K562 (cell line): ENCODE measurements at regions not wholly inside any gene's neighbourhood (a gene's known extent, or its start where the extent isn't known, plus 50 kb on each side); places are given as distances from the start of the nearest gene placed in this dataset.

ENCODE experiments used
- ATAC-seq: fragments of 200-7000 bp; cut with Tn5 transposase; 3 replicates; pipeline ENCODE4 v1.9.1; 2020; ENCODE audit warnings: moderate library complexity
- BruUV-seq: library from RNA; stranded (reverse); fragments of 400-500 nt; replicated peaks from 2 replicates; lab custom pipeline; 2021; lab: Mats Ljungman, UMichigan
- CTCF ChIA-PET: fragments of 300-600 bp; formaldehyde crosslinking; extraction: SDS; loops from one replicate; lab custom pipeline; 2021; ENCODE audit warnings: low intra/inter-chr PET ratio; lab: Yijun Ruan, JAX
- POLR2A ChIA-PET: fragments of 300-600, 350-650 bp; sonication (Branson Sonifier 250); formaldehyde crosslinking; extraction: SDS; loops from one replicate; lab custom pipeline; 2021; ENCODE audit warnings: antibody characterized with exemption, inconsistent platforms; lab: Yijun Ruan, JAX
- DNase-seq, 4 experiments: peaks; one replicate each; pipeline versions ENCODE4 v3.0.0 to v3.0.0-alpha.2; 2011 to 2018; ENCODE audit warnings: low spot score in 3 of 4, mixed read lengths in 3 of 4; ENCODE audit errors: extremely low read depth in 1 of 4
- FAIRE-seq: peaks from 2 replicates; lab custom pipeline; 2011; peaks lifted over from hg19 to GRCh38; lab: Jason Lieb, UNC
- H2AFZ ChIP-seq: 2 replicates; pipeline ENCODE4 v1.6.0; 2011; ENCODE audit warnings: low read depth, low read length, control low read depth, inconsistent platforms
- H3K27ac ChIP-seq: fragments of 200-600 bp; 3 replicates; pipeline ENCODE4 v1.8.0; 2011; ENCODE audit warnings: low read depth, mild to moderate bottlenecking, control low read depth, inconsistent platforms, low read length, moderate library complexity, mixed read lengths; ENCODE audit errors: extremely low read depth
- H3K27me3 ChIP-seq, 2 experiments: fragments of 300-600 bp in 1 of 2; 2 replicates in 1 of 2; 3 replicates in 1 of 2; pipeline versions ENCODE4 v1.6.0 to v1.8.0; 2011; ENCODE audit warnings: inconsistent platforms in 2 of 2, low read length in 2 of 2, mild to moderate bottlenecking in 1 of 2, mixed read lengths in 1 of 2, moderate library complexity in 1 of 2; ENCODE audit not compliant: control insufficient read depth in 2 of 2, insufficient read depth in 2 of 2
- H3K36me3 ChIP-seq: fragments of 300-600 bp; 3 replicates; pipeline ENCODE4 v1.8.0; 2011; ENCODE audit warnings: mild to moderate bottlenecking, low read length, inconsistent platforms; ENCODE audit not compliant: control insufficient read depth, insufficient read depth
- H3K4me1 ChIP-seq, 2 experiments: fragments of 200-600 bp in 1 of 2; replicated peaks in 1 of 2; 2 replicates in 1 of 2; 3 replicates in 1 of 2; pipeline versions ENCODE4 v1.5.1 to v1.8.0; 2011; ENCODE audit warnings: inconsistent platforms in 2 of 2, low read length in 2 of 2, mild to moderate bottlenecking in 1 of 2, mixed read lengths in 1 of 2, moderate library complexity in 1 of 2; ENCODE audit not compliant: control insufficient read depth in 2 of 2, insufficient read depth in 2 of 2
- H3K4me2 ChIP-seq: 2 replicates; pipeline ENCODE4 v1.6.1; 2011; ENCODE audit warnings: low read length, control low read depth, inconsistent platforms, mixed read lengths; ENCODE audit not compliant: insufficient read depth
- H3K4me3 ChIP-seq: fragments of 200-600 bp; sonication (generic), shearing (Covaris generic); 2 replicates; pipeline ENCODE4 v1.5.1; 2016; ENCODE audit warnings: control low read depth, inconsistent platforms
- H3K79me2 ChIP-seq: fragments of 200-600 bp; 3 replicates; pipeline ENCODE4 v1.8.0; 2011; ENCODE audit warnings: low read length, inconsistent platforms; ENCODE audit not compliant: control insufficient read depth, insufficient read depth
- H3K9ac ChIP-seq, 2 experiments: 2 replicates each; pipeline versions ENCODE4 v1.6.0 to v1.6.1; 2011; ENCODE audit warnings: low read depth in 2 of 2, low read length in 2 of 2, control low read depth in 1 of 2, inconsistent platforms in 1 of 2, mild to moderate bottlenecking in 1 of 2, mixed read lengths in 1 of 2; ENCODE audit not compliant: insufficient read depth in 1 of 2
- H3K9me1 ChIP-seq: one replicate; pipeline ENCODE4 v1.6.0; 2011; ENCODE audit warnings: inconsistent platforms, mild to moderate bottlenecking, low read length, moderate library complexity; ENCODE audit not compliant: control insufficient read depth, insufficient read depth
- H3K9me3 ChIP-seq: replicated peaks from 2 replicates; pipeline ENCODE4 v1.5.1; 2011; ENCODE audit warnings: low read depth, low read length, inconsistent platforms; ENCODE audit not compliant: control insufficient read depth, insufficient read depth
- H4K20me1 ChIP-seq: replicated peaks from 2 replicates; pipeline ENCODE4 v1.6.1; 2011; ENCODE audit warnings: low read length, inconsistent platforms, mixed read lengths; ENCODE audit not compliant: control insufficient read depth, insufficient read depth
- ARID3A ChIP-seq: IDR thresholded peaks from 2 replicates; pipeline ENCODE4 v1.6.1; 2012; ENCODE audit warnings: low read depth, low read length, improper control_type of control experiment, borderline replicate concordance
- CXXC5 ChIP-seq: fragments of 250-450 bp; sonication (Bioruptor Pico); IDR thresholded peaks from 2 replicates; pipeline ENCODE4 v1.8.0; 2022; ENCODE audit warnings: inconsistent platforms, mild to moderate bottlenecking, moderate library complexity
- EWSR1 ChIP-seq: fragments of 450-650 bp; IDR thresholded peaks from 2 replicates; pipeline ENCODE4 v1.6.1; 2018; ENCODE audit warnings: borderline replicate concordance, mild to moderate bottlenecking, low read depth, moderate library complexity; ENCODE audit not compliant: partially characterized antibody
- HDAC6 ChIP-seq: IDR thresholded peaks from 2 replicates; pipeline ENCODE4 v1.6.1; 2012; ENCODE audit warnings: low read depth, mild to moderate bottlenecking, control low read depth, inconsistent platforms, low read length, moderate library complexity
- MAFG ChIP-seq: fragments of 450-650 bp; conservative IDR thresholded peaks from 2 replicates; pipeline ENCODE4 v1.6.1; 2016; ENCODE audit warnings: missing genetic modification characterization, missing compliant biosample characterization
- MAFK ChIP-seq: IDR thresholded peaks from 2 replicates; pipeline ENCODE4 v1.6.1; 2011; ENCODE audit warnings: low read length, improper control_type of control experiment
- MECOM ChIP-seq: fragments of 250-450 bp; sonication (Bioruptor Pico); IDR thresholded peaks from 2 replicates; pipeline ENCODE4 v1.8.0; 2022; ENCODE audit warnings: inconsistent platforms
- MXD1 ChIP-seq: fragments of 250-450 bp; sonication (Bioruptor Pico); IDR thresholded peaks from 2 replicates; pipeline ENCODE4 v1.8.0; 2021; ENCODE audit warnings: borderline replicate concordance, mild to moderate bottlenecking, moderate library complexity; ENCODE audit not compliant: poor library complexity, severe bottlenecking
- POLR3A ChIP-seq: IDR thresholded peaks from 2 replicates; pipeline ENCODE4 v1.6.1; 2011; ENCODE audit warnings: borderline replicate concordance, mild to moderate bottlenecking, moderate library complexity; ENCODE audit not compliant: insufficient read length, insufficient read depth; ENCODE audit errors: extremely low read depth
- ZBTB1 ChIP-seq: sonication (generic); formaldehyde crosslinking; IDR thresholded peaks from 2 replicates; pipeline ENCODE4 v1.8.1; 2023; ENCODE audit warnings: missing genetic modification reagents, low read depth, mild to moderate bottlenecking, borderline replicate concordance
- ZNF316 ChIP-seq: fragments of 450-650 bp; IDR thresholded peaks from 2 replicates; pipeline ENCODE4 v1.6.1; 2016
- ZNF717 ChIP-seq: fragments of 250-450 bp; sonication (Bioruptor Pico); IDR thresholded peaks from 2 replicates; pipeline ENCODE4 v1.5.0; 2021
- WGBS: fragments of 100-300 bp; shearing (Covaris generic); methylation state at CpG from one replicate; pipeline ENCODE4 v1.1.6; 2016; ENCODE audit warnings: low coverage, mixed read lengths; ENCODE audit not compliant: insufficient coverage; ENCODE audit errors: missing lambda C conversion rate; 5-methylcytosine and 5-hydroxymethylcytosine counted together
- in situ Hi-C: fragments of 300-500 bp; cut with MboI; formaldehyde crosslinking; loops from 4 replicates; pipeline ENCODE4 v1.15.0; 2018; ENCODE audit warnings: inconsistent platforms, mixed read lengths
- intact Hi-C: fragments of 100-400 bp; cut with micrococcal nuclease; formaldehyde crosslinking; loops from 2 replicates; pipeline ENCODE4 v1.14.2; 2022

GRCh38 chr4:156690572-156690971, 281.0 kb downstream of the PDGFC start (continued):
- TF ChIP-seq HDAC6, result no peak
- no peak for TF ChIP-seq ZNF717

GRCh38 chr4:156686120-156686519, 285.5 kb downstream of the PDGFC start:
- ATAC-seq, result no peak
- DNase-seq, result no peak
- no peak overlapping the region for H3K4me2 ChIP-seq
- no peaks in the 10 kb centered on the region for H3K79me2 ChIP-seq
- no peak overlapping the region for H3K27ac ChIP-seq
- no peaks in the 10 kb centered on the region for H3K36me3 ChIP-seq
- no peak overlapping the region for H3K4me3 ChIP-seq
- no peaks in the 10 kb centered on the region for H4K20me1 ChIP-seq
- no peaks in the 10 kb centered on the region for H3K27me3 ChIP-seq
- no peaks in the 10 kb centered on the region for H3K4me1 ChIP-seq
- ChIA-PET CTCF (no interaction called here), POLR2A (no interaction called here)
- no TSS peak for BruUV-seq
- FAIRE-seq, result no peak
- H3K9me1 ChIP-seq, result no peaks in the 10 kb centered on the region
- in situ Hi-C loops (no loop called here), intact Hi-C loops (no loop called here)
- 0 out of 2 replicates have a peak, but pooled peaks cover 2% of the 10 kb centered on the region for H3K9me3 ChIP-seq
- no peak overlapping the region for H3K9ac ChIP-seq
- H2AFZ ChIP-seq, result no peak overlapping the region
- no peak for TF ChIP-seq ARID3A
- no peak for TF ChIP-seq ZNF316
- TF ChIP-seq POLR3A, result no peak
- no peak for TF ChIP-seq ZBTB1
- no peak for TF ChIP-seq EWSR1
- no peak for TF ChIP-seq CXXC5 (CRISPR knock-in tag)
- TF ChIP-seq MXD1 (CRISPR knock-in tag), result no peak
- no peak for TF ChIP-seq MECOM (CRISPR knock-in tag)
- no peak for TF ChIP-seq MAFG
- TF ChIP-seq MAFK, result no peak
- 0% methylated on average over 3 of the region's 3 CpGs for WGBS
